ENCODE measurements at regions not wholly inside any gene's neighbourhood (a gene's known extent, or its start where the extent isn't known, plus 50 kb on each side); places are given as distances from the start of the nearest gene placed in this dataset.
A peak's percentile ranks its signal among the peaks of the same experiment; 100 is the strongest.

GRCh38 chr4:27187786-27188185 is 327.1 kb downstream of the STIM2 start:
- no peak for DNase-seq

- DNase-seq, result no peak
These were observed 329.0 kb downstream of the STIM2 start for GRCh38 chr4:27189683-27190082.

DNA sequence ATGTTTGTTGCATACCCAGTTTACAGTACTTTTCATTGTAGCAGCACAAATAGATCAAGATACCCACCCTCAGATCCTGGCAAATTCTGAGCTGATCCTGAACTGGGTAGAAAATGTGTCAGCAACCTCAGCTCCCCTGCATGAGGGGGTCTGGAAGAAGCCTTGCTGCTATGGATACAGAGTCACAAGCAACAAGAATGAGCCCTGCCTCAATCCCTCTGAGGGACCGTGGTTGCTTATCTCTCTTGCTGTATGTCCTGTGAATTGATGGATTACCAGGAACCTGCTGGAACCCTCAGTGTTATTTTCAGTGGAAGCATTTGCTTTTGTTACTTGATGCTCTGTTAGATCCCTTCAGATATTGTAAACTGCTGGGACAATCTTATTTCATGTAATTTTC is 331.0 kb downstream of the STIM2 start:
- DNase-seq, result no peak

DNA sequence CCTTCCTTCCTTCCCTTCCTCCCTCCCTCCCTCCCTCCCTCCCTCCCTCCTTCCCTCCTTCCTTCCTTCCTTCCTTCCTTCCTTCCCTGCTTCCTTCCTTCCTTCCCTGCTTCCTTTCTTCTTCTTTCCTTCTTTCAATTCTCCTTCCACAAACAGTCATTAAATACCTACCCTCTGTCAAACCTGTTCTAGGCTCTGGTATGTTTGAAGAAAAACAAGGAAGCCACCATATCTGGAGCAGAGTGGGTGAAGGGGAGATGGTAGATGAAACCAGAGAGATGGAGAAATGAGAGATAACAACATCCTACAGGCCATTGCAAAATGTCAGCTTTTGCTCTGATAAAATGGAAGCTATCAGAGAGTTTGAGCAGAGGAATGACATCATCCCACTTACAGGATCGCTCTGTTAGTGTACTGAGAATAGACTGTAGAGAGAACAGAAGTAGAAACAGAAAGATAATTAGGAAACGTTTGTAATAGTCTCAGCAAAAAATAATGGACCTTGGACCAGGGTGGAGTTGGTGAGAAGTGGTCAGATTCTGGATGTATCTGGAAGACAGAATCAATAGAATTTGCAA is 334.0 kb downstream of the STIM2 start:
- no peak for DNase-seq

DNA sequence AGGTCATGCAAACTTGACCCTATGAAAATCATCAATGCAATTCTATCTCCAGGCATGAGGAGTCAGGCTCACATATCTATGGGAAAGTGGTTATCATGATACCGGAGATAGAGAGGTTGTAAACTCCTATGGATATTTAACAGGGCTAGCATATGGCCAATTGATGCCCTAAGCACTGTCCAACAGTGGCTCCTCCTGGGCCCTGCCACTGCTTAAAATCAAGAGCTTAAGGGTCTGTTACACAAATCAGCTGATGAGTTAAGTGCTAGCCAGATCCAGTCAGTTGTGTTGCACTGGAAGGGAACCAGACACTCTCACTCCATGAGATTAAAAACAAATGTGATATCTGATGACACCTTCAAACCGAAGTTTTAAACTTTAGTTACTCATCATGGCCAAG is 337.6 kb downstream of the STIM2 start:
- no peak for DNase-seq

GRCh38 chr4:27198971-27199370 is 338.3 kb downstream of the STIM2 start:
- DNase-seq, result no peak

GRCh38 chr4:27206009-27206408 is 345.4 kb downstream of the STIM2 start:
- no peak for DNase-seq

DNA sequence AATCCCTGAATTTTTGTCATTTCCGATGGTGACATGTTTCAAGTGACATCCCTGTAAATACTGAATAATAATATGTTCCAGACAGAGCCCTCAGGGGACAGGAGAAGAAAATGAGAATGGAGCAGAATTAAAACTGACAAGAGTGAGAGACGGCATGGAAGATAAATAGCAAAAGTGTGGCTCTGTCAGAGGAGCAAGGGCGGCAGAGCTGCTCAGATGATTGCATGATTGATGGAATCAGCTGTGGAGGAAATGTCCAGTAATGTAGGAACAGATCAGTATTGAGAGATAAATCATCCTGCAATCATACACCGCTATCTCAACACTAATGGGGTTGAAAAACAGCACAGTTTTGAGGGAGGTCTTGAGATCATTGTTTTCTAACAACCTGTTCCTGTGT is 350.3 kb downstream of the STIM2 start:
- no peak for DNase-seq

- no peak for DNase-seq
These were observed 353.4 kb downstream of the STIM2 start for GRCh38 chr4:27214010-27214409.

DNA sequence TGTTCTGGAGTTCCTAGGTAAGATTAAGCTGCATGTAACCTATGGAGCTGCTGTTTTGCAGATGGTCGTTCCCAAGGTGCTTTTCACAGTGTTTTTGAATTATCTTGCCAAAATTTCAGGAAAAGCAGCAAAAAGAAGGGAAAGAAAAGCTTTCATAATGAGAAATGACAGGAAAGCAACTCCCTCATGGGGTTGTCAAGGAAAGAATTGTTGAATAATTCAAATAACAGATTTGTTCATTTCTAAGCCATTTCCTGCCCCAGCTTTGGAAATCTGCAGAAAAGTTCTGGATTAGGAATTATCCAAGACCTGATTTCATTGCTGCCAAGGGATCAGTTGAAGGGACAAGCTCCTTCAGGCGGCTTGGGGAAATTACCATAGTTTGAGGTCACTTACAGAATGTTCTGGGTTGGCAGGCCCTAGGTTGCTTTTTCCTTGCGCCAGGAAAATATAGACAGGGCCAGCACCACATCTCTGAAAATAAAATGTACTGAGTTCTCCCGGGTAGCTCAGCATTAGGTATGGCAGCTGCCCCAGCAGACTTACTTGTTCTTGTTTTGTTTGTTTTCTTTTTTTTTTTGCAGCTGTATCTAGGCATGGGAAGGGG is 354.7 kb downstream of the STIM2 start:
- no peak for DNase-seq

DNA sequence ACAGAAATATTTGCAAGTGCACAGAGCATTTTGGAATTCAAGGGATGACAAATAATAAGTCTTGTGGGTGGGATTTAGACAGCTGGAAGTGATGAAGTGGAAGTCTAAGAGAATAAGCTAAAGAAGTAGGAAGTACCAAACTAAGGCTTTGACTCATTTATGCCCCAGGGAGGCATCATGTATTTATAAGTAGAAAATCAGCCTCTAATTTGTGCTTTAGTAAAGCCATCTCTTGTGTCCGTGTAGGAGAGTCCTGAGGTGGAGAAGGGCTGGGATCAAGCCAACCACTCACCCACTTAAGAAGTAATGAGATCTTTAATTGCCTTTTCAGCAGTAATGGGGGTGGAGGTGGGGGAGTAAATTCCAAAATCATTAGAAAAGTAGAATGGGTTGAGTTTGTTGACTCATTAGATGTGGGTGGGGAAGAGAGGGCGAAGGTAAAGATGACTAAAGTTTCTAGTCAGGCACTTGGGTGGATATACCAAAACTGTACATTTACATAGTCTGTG is 356.7 kb downstream of the STIM2 start:
- DNase-seq, result no peak

DNA sequence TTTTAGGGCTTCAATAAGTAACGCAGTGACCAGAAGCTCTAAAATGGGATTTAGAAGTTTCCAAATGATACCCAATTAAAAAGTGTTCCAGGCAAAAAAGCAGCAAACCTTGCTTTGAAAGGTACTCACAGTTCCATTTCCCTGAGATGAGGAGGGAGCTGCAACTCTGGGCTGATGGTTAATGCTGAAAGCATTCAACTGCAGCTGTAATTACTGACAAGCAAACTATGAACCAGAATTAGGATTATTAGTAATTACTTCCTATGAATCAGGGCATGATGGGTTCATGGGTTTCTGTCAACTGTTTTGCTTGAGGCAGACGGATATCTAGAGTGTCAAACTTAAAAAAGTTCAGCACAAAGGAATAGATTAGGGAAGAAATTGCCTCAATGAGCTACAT is 357.4 kb downstream of the STIM2 start:
- no peak for DNase-seq

GRCh38 chr4:27223326-27223725 is 362.7 kb downstream of the STIM2 start:
- no peak for DNase-seq

DNA sequence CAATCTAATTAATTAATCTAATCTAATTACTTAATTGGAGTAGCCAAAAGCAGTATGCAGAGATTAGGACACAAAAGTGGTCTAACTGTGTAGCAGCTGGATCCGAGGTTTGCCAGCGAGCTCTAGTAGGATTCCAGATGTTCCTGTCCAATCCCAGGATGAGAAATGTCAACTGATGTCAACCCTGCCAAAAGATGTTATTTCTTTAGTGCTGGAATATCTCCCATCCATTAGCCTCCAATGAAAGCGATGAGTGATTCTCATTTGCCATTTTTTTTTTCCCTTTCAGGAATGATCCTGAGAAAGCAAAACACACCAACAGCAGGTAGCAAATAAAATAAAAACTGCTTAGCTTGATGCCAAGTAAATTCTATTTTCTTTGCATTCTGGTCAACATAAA is 372.9 kb downstream of the STIM2 start:
- DNase-seq, result no peak

DNA sequence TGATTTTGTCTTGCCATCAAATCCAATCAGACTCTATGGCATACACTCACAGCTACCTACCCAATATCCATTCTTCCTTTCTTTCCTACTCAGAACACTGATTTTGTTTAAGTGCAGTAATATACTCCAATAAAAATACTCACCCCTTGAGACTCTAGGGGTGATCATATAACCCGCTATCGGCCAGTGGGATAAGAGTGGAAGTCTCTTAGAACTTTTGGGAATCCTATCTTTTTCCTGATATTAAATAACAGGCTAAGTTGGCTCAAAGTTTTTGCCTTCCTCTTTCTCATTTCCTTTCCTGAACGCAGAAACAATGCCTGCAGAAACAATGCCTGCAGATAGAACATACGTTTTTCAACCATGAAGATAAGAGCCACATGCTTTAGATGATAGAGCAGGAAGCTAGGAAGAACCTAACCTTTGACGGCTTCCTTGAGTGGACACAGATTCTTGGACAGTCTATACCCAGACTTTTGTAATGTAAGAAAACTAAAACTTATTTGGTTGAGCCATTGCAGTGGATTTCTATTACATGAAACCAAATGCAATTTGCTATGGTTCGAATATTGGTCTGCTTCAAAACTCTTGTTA is 373.8 kb downstream of the STIM2 start:
- no peak for DNase-seq

DNA sequence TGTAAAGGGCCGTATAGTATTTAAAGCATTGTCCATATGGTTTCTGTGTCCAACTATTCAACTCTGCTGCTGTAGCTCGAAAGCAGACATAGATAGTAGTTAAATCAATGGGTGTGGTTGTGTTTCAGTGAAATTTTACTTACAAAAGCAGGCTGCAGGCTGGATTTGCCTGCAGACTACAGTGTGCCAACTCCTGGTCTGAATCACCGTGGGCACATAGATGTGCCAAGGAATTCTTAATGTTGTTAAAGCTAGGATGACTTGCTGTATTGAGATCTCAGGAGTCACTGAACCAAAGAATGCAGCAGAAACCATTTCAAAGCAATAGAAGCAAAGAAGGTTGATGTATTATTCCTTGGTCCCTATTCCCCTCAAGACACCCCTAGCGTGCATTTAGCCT is 379.0 kb downstream of the STIM2 start:
- DNase-seq, result no peak

GRCh38 chr4:27242217-27242616 is 381.6 kb downstream of the STIM2 start:
- no peak for DNase-seq

DNA sequence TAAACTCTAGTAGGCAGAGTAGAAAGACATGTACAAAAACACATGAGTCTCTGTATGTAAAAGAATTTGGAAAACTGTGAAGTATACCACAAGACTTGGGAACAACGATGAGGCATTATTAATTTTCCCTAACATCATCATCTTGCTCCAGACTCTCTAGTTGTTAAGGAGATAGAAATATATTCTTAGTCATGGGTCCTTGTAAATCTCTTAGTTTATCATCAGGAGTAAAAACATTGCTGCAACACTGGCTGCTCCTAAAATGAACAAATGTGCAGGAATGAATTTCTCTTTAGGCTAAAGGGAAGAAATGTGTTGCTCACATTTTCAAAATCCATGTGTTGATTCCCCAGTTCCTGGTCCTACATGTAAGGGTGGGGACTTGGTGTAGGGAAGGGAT is 384.6 kb downstream of the STIM2 start:
- no peak for DNase-seq

DNA sequence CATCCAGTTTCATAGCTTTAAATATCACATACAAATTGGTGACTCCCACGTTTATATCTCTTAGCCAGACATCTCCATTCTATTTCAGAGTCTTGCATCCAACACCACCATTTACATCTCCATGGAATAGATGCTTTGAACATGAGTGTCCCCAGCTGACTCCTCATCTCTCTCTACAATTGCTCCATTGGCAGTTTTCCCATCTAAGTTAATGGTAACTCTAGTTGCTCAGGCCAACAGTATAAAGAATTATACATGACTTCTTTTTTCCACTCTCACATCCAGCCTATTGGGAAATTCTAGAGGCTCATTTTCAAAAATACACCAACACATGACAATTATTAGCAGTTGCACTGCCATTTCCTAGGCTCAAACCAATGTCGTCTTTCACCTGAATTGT is 388.2 kb downstream of the STIM2 start:
- no peak for DNase-seq

GRCh38 chr4:27251771-27252170 is 391.1 kb downstream of the STIM2 start:
- DNase-seq, result no peak

GRCh38 chr4:27267339-27267969 is 406.8 kb downstream of the STIM2 start:
- DNase-seq, result no peak

- no peak for DNase-seq
These were observed 407.3 kb downstream of the STIM2 start for GRCh38 chr4:27267970-27268355.

GRCh38 chr4:27270435-27270834 is 409.8 kb downstream of the STIM2 start:
- peak; percentile 53 for DNase-seq

DNA sequence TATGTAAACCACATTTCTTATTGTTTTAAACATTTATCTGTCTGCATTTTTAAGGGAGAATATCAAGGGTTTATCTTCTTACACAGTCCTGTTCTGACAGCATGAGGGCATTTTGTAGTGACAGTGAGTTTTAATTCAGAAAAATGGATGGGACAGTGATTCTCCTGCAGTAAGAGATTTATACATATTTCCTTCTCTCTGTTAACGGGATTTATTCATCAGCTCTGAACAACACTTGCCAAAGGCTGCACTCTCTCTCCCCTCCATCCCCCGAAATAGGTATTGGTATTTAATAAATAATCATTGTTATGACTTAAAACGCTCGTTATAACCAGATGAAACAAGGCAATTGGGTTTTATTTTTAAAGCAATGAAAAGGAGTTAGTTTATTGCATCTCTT is 410.9 kb downstream of the STIM2 start:
- no peak for DNase-seq
